Ovary (tissue), 3 donors: ENCODE measurements at regions not wholly inside any gene's neighbourhood (a gene's known extent, or its start where the extent isn't known, plus 50 kb on each side); places are given as distances from the start of the nearest gene placed in this dataset.

Experiments
- CTCF ChIP-seq, 3 donors: fragments of 450-650 bp in 2 of 3; fragments of 200-600 bp in 1 of 3; IDR thresholded peaks; one replicate each; pipeline versions ENCODE4 v1.5.1 to v1.8.0; 2016 to 2022; ENCODE audit warnings: antibody characterized with exemption in 3 of 3, mild to moderate bottlenecking in 1 of 3
- EP300 ChIP-seq: sonication (generic); formaldehyde crosslinking; IDR thresholded peaks from one replicate; pipeline ENCODE4 v1.6.1; 2017; ENCODE audit warnings: antibody characterized with exemption
- POLR2A ChIP-seq: fragments of 450-650 bp; IDR thresholded peaks from one replicate; pipeline ENCODE4 v1.6.1; 2017; ENCODE audit warnings: antibody characterized with exemption, mild to moderate bottlenecking, moderate library complexity
- donor health status: DM: no; HTN: no; CAD: no.

DNA sequence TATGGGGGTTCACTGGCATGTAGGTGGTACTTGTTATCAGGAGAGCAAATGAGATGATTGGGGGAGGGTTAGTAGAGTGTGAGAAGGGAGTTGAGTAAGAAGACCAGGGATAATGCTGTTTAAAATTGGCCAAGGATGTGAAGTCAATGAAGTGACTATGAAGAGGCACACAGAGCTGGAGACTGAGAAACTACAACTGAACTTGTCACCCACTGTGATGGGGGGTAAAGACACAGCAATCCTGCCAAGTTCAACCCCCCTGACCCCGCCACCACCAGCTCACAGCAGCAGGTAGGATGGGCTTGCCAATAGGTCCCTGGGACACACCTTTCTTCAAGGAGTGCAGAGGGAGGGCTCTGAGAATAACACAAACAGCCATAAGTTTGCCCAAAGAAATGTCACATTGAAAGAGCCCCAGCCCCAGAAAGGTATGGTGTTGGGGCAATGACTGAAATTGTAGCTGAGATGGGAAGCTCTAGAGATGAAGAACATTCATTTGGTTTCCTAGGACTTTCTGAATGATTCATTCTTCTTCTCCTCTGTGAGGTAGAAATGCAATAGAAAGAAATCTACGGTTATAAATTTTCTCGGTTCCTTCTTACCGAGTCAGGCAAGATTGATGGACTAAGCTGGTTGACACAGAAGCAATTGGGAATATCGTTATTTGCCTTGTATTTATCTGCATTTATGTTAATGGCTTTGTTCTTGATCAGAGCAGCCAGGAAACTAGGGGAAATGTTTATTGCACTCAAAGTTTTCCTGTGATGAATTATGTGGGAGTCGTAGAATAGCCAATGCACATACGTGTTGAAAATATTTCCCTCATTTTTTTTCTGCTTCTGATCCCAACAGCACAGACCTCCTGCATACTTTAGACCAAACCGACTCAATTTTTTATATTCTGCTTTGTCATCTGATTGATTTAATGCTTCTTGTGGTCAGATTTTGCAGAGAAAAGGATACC, 595.2 kb upstream of the CDH11 start:
- no peak for TF ChIP-seq CTCF (IDR thresholded peaks at IDR 0.05)
- no peak for TF ChIP-seq POLR2A
- no peak for TF ChIP-seq EP300
